Activated CD4-positive, alpha-beta T cell treated with anti-CD3 and anti-CD28 coated beads, Interleukin-2, amount 50 U/mL, for 1 hour (primary cell): ENCODE measurements at regions not wholly inside any gene's neighbourhood (a gene's known extent, or its start where the extent isn't known, plus 50 kb on each side); places are given as distances from the start of the nearest gene placed in this dataset.

Source experiments
- DNase-seq: peaks from one replicate; pipeline ENCODE4 v3.0.0-alpha.2; 2020

DNA sequence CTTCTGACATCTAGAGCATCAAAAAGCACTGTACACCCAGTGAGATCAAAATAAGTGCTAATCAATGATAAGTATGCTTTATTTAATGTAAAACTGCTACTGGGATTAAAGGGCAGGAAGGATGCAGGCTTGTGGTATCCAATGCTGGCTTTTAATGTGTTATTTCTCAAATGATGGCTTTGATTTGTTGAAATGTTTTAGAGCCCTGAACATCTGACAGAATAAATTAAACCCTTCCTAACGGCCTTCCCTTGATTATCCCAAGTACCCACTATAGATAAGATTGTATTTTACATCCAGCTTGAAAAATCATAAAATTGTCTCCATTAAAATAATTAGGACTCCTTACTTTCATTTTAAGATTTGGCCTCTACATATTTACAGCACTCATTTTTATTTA lies 382.9 kb downstream of the HNRNPD start:
- DNase-seq = no peak

- DNase-seq = no peak
Observed at GRCh38 chr4:81990211-81990610, 383.6 kb downstream of the HNRNPD start.

GRCh38 chr4:81989202-81989601 lies 384.6 kb downstream of the HNRNPD start:
- no peak for DNase-seq

- DNase-seq = no peak
Observed at GRCh38 chr4:81988178-81988577, 385.6 kb downstream of the HNRNPD start.

DNA sequence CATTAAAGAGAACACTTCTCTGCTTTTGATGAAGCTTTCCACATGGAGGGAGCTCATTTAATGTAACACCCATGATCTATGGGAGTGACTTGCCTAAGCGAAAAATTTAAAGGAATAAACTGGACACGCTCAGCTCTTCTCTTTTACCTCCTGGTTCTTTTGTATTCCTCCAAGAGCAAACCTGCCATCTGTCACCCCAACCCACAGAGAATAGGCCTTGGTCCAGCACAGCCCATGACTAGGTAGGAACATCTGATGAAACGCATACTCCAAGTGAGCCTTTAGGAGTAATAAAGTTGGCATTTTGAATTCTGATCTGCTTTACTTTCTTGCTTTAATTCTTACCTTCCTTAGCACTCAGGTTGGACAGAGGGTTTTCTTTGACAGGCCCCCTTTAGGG lies 389.0 kb downstream of the HNRNPD start:
- DNase-seq = no peak

DNA sequence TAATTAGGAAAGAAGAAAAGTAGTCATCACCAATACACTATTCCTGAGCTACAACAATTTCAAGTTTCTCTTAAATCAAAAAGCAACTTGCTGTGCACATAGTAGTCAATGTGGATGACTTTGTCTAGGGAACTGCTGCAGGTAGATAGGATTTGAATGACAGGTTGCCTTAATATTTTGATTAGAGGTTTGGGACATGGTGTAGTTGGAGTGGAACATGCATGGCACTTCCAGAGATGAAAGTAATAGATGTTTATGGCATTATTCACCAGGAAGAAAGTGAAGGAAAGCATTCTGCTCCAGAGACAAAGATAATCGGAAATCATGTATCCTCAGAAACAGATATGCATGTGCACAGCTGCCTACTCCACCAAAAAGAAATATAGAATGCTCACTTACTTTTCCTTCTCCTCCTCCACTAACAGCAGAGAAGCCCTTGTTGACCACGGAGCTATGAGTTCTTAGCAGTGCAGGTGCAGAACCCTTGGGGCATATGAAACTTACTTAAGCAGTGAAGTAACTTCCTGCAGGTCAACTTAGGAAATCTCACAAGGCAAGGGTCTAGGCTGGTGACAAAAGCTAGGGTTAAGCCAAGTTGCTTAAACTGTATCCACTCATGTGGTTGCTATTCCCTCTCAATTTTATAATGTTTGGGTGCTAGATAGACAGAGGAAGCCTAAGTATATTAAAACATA lies 390.8 kb downstream of the HNRNPD start:
- no peak for DNase-seq

DNA sequence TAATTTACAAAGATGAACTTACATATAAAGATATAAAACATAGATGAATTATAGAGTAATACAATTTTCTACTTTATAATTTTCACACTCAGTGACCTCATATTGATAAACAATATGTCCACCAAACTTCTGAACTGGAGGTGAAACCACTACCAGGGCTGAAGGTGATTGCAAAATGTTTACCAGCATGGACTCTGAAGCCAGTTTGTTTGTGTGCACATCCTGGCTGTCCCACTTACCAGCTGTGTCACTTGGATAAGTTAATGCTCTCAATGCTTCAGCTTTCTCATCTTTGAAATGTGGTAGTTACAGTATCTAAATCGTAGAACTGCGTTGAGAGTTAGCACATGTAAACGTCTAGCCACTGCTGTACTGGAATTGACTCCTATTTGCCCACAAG lies 392.6 kb downstream of the HNRNPD start:
- no peak for DNase-seq

DNA sequence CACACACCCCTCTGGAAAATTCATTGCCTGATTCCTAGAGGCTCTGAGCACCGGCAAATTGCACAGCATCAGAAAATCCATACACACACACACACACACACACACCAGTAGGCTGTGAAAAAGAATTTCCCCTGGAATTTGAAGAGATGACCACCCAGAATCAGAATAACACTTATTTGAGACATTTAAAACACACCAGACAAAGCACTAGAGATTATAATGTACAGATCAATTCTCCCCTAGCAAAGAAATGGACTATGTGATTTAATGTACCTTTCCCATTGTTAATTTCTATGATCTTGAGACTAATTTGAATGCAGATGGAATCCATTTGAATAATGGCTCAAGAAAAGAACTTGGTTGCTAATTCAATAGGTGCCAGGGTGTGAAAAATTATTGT lies 399.3 kb downstream of the HNRNPD start:
- DNase-seq = no peak

DNA sequence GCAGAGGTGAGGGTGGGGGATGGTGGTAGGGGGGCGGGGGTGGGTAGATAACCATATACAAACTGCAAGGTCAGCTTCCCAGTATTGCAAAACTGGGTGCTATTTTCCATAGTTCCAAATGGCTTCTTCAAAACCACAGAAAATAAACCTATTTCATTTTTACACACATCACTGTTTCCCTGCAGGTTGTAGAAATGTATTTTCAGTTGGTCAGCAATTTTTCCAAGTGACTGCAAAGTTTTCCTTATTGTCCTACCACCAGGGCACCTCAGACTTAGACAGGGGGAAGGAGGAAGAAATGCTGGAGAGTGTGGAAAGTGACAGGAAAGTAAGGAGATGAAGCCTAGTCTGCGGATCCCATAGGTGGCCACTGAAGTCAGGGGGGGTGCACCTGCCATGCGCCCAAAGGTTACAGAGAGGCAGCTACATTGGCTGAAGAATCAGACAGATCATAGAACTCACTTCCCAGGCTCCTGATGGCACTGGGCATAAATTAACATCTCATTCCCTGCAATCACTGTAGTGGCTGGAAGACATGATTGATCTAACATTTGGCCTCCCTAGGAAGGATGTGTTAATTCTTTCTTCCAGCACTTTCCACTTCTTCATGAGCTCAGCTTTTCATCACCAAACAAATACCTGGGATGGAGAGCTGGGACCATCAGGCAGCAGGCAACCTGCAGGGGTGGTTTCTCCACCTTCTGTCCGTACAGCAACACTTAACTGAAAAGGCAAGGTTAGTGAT lies 402.0 kb downstream of the HNRNPD start:
- no peak for DNase-seq

DNA sequence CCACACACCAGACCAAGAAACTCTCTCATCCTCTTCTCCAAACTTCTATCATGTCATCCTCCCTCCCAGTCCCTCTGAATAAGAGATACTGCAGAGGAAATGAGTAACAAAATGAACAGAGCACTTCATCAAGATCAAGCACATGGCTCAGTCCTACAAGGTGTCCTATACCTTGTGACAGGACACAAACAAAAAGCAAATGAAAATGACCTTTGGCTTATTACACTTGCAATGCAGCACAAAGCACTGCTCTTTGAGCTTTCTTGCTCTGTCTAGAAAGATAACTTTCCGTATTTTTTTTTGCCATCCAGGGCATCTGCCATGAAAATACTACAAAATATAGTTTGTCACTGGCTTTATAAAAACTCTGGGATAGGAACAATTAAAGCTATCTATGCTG lies 402.7 kb downstream of the HNRNPD start:
- DNase-seq = no peak

DNA sequence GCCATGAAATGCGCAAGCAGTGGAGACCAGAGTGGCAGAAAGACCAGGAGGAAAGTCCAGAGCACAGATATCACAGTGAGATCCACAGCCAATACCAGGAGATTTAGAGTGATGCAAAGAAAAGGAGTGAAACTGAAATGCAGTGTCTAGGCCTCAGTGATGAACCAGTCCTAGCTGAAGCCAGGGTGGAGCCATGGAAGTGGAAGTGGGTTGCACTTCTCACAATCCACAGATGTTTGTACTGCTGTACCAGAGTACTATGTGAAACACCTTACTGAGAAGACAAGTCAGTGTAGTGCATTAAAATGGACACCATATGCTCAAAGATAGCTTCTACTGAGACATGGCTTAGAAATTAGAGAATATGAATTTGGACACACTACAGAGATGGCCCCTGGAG lies 403.3 kb downstream of the HNRNPD start:
- DNase-seq = no peak

GRCh38 chr4:81966676-81967075 lies 407.1 kb downstream of the HNRNPD start:
- DNase-seq = no peak

DNA sequence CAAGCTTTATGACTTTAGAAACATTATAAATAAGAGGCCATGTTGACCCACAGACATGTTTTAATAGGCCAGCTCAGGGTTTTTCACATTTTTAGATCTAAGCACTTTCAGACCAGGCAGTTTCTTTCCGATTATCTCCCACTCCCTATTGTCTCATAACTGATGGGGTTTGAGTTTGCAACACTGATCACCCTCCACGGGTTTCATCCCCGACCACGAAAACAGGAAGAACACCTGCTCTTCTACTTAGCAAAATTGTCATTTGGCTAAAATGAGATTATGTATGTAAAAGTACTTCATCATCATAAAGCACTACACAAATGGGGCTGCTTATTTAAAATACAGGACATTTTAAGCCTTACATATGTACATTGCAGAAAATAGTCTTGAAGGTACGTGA lies 407.9 kb downstream of the HNRNPD start:
- no peak for DNase-seq

DNA sequence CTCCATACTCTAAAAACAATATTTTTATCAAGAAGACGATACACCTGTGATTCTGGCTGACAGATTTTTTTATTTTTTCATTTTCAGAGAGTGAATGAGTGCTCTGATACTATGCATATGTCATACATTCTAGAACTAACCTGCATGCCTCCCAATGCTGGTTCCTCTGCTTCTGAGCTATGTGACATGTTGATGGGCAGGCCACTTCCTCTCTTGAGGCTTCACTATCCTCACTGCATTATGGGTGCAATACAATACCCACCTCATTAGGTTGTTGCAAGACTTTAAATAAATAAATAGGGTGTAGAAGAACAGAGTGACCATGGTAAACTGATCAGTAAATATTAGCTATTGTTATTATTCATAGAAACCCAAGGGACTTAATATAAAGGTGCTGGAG lies 408.3 kb downstream of the HNRNPD start:
- DNase-seq = no peak

DNA sequence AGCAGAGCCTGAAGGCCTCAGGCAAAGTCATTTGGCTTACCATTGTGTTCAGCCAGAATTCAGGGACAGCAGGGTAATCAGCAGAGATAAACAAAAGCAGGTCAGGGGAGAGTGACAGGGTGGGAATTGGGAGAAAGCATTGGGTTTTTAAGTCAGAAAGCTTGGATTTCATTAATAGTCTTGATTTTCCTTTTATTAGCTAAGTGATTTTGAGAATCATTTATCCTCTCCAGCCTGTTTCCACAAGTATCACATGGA lies 410.1 kb downstream of the HNRNPD start:
- DNase-seq = no peak

DNA sequence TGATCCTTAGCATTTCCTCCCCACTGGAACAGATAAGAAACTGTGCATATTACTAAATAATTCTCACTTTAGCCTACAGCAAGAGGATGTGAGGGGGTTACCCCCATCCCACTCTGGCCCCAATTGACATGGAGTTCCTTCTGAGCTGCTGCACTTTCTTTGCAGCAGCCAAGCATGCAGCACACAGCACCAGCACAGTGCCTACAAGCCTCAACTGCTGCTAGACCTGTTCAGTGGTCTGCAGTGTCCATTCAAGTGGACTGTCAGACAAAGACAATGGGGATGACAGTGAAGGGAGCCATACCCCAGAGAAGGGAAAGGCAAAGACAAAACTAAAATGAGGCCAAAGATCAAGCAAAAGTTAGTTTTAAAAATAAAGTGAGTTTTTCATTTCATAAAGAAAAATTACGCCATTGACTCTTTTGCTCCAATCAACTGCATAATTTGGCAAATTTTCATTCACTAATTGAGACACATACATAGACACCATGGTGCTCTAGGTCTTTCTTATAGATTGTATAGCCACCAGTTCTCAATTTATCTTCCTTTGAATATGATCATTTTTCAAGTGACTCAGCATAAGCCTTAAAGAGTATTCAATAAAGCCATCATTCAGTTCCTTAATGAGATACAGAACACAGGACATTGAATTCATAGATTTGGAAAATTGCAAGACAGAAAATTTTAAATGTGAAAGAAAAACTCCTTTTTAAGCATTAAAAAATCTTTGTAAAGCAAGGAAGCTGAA lies 410.6 kb downstream of the HNRNPD start:
- DNase-seq = no peak

GRCh38 chr4:81960961-81961360 lies 412.8 kb downstream of the HNRNPD start:
- no peak for DNase-seq

DNA sequence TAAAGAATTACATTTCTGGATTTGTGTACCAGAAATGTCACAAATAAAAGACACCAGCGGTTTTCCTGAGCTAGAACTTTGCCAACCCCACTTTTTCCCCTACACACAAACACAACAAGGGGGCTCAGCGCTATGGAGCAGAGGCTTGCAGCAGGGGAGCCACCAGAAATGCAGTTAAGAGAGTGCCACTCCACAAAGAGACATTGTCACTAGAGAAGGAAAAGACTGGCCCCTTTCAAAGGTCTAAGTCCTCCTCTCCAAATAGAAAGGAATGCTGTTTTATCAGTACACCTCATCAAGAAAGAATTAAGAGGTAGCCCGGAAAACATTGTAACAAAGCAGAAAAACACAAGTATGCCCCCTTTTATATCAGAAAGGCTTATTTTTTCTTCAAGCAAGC lies 419.5 kb downstream of the HNRNPD start:
- DNase-seq = no peak

GRCh38 chr4:81951891-81952455 lies 421.8 kb downstream of the HNRNPD start:
- no peak for DNase-seq

GRCh38 chr4:81946996-81947395 lies 426.8 kb downstream of the HNRNPD start:
- no peak for DNase-seq

DNA sequence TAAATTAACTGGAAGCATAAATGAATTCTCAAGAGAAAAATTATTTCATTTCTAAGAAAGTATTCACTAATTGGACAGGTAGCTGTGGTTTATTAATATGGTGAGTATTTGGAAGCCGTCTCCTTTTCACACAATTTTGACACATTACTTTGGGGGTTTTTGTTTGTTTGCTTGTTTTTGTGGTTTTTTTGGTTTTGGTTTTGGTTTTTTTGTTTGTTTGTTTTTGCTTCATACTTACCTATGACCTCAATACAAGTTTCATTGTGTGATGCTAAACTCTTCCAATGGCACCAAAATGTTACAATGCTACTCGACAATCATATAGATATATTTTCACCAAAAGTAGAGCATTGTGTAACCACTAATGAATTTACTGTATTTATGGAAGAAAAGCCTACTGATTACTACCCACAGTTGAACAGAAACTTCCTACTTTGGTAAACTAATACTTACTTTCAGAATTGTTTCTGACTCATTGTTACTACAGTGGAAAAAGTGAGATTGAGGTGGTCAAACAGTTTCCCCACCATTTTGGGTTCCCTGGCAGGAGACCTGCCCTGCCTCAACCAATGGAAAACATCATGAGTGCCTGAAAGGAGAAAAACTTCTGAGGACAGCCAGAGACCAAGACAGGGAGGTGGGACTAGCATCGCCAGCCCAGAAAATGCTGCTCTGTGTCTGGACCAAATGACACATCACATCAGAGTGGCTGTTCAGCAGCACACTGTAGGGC lies 443.1 kb downstream of the HNRNPD start:
- DNase-seq = no peak

DNA sequence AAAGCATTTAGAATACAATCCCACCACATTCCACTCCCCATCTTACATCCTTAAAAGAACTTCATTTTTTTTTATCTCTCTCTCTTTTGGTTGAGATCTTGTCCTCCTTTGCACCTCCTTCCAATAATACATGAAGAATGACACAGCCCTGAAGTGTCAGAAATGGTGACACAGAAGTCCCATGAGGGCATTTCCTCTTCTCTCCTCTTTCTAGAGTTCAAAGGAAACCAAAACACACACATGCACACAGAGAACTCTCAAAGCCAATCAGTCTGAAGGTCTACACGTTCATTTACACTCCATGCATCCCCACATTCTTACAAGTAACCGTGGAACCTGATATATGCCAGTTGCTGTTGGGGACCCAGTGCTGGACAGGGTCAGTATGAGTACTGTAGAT lies 450.7 kb downstream of the HNRNPD start:
- no peak for DNase-seq

DNA sequence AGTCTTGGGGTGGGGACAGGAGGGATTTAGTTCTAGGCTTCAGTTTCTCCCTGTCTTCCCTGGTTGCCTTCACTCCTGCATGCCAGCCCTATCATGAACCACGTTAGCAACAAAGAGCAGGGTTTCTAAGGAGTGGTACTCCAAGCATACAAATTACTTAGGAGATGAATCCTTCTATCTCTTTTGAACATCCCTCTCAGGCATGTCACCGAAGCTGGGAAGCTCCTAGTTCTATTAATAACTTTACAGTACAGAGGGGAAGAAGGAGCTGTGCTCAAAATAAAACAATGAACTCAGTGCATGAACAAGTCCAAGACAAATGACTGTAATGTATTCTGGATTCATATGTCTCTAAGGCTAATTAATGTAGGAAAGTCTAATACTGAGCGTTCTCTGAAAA lies 450.6 kb upstream of the RASGEF1B start:
- DNase-seq = no peak
